ENCODE measurements at regions not wholly inside any gene's neighbourhood (a gene's known extent, or its start where the extent isn't known, plus 50 kb on each side); places are given as distances from the start of the nearest gene placed in this dataset.

DNA sequence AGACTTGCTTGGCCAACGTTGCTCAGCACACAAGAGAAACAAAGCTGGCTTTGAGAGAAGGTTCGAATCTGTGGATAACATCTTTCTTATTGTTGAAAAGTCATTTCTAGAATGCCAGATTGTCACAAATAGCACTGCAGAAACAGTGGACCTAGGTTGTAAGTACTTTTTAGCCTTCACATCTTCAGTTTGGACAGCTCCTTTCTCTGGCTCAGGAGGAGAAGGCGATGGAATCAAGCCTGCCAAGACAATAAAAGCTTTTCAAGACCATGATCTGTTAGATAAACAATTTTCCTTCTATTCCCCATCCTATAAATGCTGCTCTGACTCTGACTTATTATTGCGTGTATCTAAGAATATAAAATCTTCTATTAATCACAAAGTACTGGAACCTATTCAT is 615.2 kb upstream of the SEMA6A start:
- Histone ChIP-seq H4K5ac (ENCODE audit: insufficient read length, low read depth, low read length) (no peak overlapping the region), H2BK5ac (ENCODE audit: insufficient read length, low read length) (no peak overlapping the region), H3K9me3 (ENCODE audit: control insufficient read depth, low read depth, low read length) (no peaks in the 10 kb centered on the region), H3K14ac (ENCODE audit: insufficient read depth, low read length) (no peak overlapping the region), H2BK120ac (ENCODE audit: low read depth, low read length, poor library complexity, severe bottlenecking) (no peak overlapping the region), H2AK5ac (ENCODE audit: insufficient read length, low read length) (no peak overlapping the region), H3K4ac (ENCODE audit: low read depth, low read length) (no peak overlapping the region), H3K79me1 (ENCODE audit: insufficient read depth, low read depth, low read length, poor library complexity, severe bottlenecking) (no peaks in the 10 kb centered on the region), H2AFZ (ENCODE audit: low read length) (no peak overlapping the region), H3K27ac (ENCODE audit: insufficient read length, low read depth, low read length) (no peak overlapping the region), H2BK20ac (ENCODE audit: low read depth, low read length, poor library complexity, severe bottlenecking) (no peak overlapping the region), H3K23ac (ENCODE audit: insufficient read length, low read depth, low read length) (no peak overlapping the region), H4K91ac (ENCODE audit: insufficient read length, low read depth, low read length) (no peak overlapping the region), H3T11ph (ENCODE audit: low read length) (no peak overlapping the region), H2BK15ac (ENCODE audit: low read depth, low read length) (no peak overlapping the region), H3K9ac (ENCODE audit: extremely low read depth, insufficient read length, low read length) (no peak overlapping the region), H3K27me3 (ENCODE audit: insufficient read depth, low read length) (no peaks in the 10 kb centered on the region), H3K4me2 (ENCODE audit: insufficient read depth, insufficient read length, low read length) (no peak overlapping the region), H3K4me1 (ENCODE audit: insufficient read depth, low read length) (peaks cover 3% of the 10 kb centered on the region; the same call in 1 of the 2 replicates), H4K8ac (replicated peaks; ENCODE audit: insufficient read length, low read depth, low read length) (no peak overlapping the region), H3K79me2 (ENCODE audit: insufficient read depth, low read length) (no peaks in the 10 kb centered on the region), H3K23me2 (ENCODE audit: insufficient read length, low read depth, low read length, poor library complexity, severe bottlenecking) (no peaks in the 10 kb centered on the region), H2BK12ac (ENCODE audit: insufficient read length, low read depth, low read length) (no peak overlapping the region), H4K20me1 (ENCODE audit: control insufficient read depth, insufficient read depth, insufficient read length) (no peaks in the 10 kb centered on the region), H3K56ac (ENCODE audit: insufficient read length, low read depth, low read length) (no peak overlapping the region), H3K18ac (ENCODE audit: insufficient read length, low read depth, low read length) (no peak overlapping the region)
- Mint-ChIP-seq H3K27me3 (ENCODE audit: low read depth) (no peaks in the 10 kb centered on the region), H3K9me3 (peaks cover 0 to 2% of the 10 kb centered on the region in 2 experiments; a peak in 1 of 5 replicates), H3K27ac (peak overlapping the region in 1 of 3 experiments; percentile 24; a peak in 1 of 7 replicates), H3K4me1 (peaks cover 11 to 12% of the 10 kb centered on the region in 2 experiments), H3K36me3 (ENCODE audit: insufficient read depth in 1 of 3, low read depth in 3 of 3) (no peaks in the 10 kb centered on the region), H3K4me3 (no peak overlapping the region)
- DNase-seq = no peak
- no CpG with 5 or more reads among the region's 4 CpGs for WGBS (ENCODE audit: extremely low coverage, insufficient read length, low lambda C conversion rate)
- TF ChIP-seq, protein P1, sequence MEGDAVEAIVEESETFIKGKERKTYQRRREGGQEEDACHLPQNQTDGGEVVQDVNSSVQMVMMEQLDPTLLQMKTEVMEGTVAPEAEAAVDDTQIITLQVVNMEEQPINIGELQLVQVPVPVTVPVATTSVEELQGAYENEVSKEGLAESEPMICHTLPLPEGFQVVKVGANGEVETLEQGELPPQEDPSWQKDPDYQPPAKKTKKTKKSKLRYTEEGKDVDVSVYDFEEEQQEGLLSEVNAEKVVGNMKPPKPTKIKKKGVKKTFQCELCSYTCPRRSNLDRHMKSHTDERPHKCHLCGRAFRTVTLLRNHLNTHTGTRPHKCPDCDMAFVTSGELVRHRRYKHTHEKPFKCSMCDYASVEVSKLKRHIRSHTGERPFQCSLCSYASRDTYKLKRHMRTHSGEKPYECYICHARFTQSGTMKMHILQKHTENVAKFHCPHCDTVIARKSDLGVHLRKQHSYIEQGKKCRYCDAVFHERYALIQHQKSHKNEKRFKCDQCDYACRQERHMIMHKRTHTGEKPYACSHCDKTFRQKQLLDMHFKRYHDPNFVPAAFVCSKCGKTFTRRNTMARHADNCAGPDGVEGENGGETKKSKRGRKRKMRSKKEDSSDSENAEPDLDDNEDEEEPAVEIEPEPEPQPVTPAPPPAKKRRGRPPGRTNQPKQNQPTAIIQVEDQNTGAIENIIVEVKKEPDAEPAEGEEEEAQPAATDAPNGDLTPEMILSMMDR (conservative IDR thresholded peaks at IDR 0.05) = no peak
